HG03469 (cell line): ENCODE measurements at regions not wholly inside any gene's neighbourhood (a gene's known extent, or its start where the extent isn't known, plus 50 kb on each side); places are given as distances from the start of the nearest gene placed in this dataset.
"Not testable (repeated sequence)": the region's sequence is repeated elsewhere in the genome, so short reads cannot be mapped to it uniquely, and the experiment has no call there.

Experiments used
- ATAC-seq: cut with Tn5 transposase; IDR thresholded peaks from one replicate; pipeline ENCODE4 v1.9.1; 2021; ENCODE audit warnings: mild to moderate bottlenecking, moderate library complexity, moderate number of reproducible peaks; ENCODE audit not compliant: unreplicated experiment

GRCh38 chr1:187689129-187689528, 860.4 kb downstream of the PLA2G4A start:
- ATAC-seq: no peak

GRCh38 chr1:187691439-187691838, 862.7 kb downstream of the PLA2G4A start:
- ATAC-seq: no peak

- ATAC-seq: no peak
These were observed 864.0 kb downstream of the PLA2G4A start for GRCh38 chr1:187692799-187693198.

GRCh38 chr1:187696073-187696472, 867.3 kb downstream of the PLA2G4A start:
- no peak for ATAC-seq

GRCh38 chr1:187703138-187704130, 874.7 kb downstream of the PLA2G4A start:
- ATAC-seq: not testable (repeated sequence)

- no peak for ATAC-seq
These were observed 885.7 kb downstream of the PLA2G4A start for GRCh38 chr1:187714470-187714869.

GRCh38 chr1:187715483-187715882, 886.7 kb downstream of the PLA2G4A start:
- ATAC-seq: no peak

- no peak for ATAC-seq
These were observed 887.4 kb downstream of the PLA2G4A start for GRCh38 chr1:187716160-187716559.

GRCh38 chr1:187718527-187718926, 889.8 kb downstream of the PLA2G4A start:
- no peak for ATAC-seq

- no peak for ATAC-seq
These were observed 892.5 kb downstream of the PLA2G4A start for GRCh38 chr1:187721216-187721615.

GRCh38 chr1:187725216-187725615, 896.5 kb downstream of the PLA2G4A start:
- ATAC-seq: no peak

- no peak for ATAC-seq
These were observed 904.5 kb downstream of the PLA2G4A start for GRCh38 chr1:187733232-187733631.

GRCh38 chr1:187734427-187734826, 905.7 kb downstream of the PLA2G4A start:
- no peak for ATAC-seq

GRCh38 chr1:187744665-187745064, 915.9 kb downstream of the PLA2G4A start:
- peak; percentile 97 for ATAC-seq

- no peak for ATAC-seq
These were observed 926.8 kb downstream of the PLA2G4A start for GRCh38 chr1:187755536-187755935.

- ATAC-seq: not testable (repeated sequence)
These were observed 927.9 kb downstream of the PLA2G4A start for GRCh38 chr1:187756684-187757083.

GRCh38 chr1:187759825-187760333, 931.1 kb downstream of the PLA2G4A start:
- no peak for ATAC-seq

- no peak for ATAC-seq
These were observed 933.4 kb downstream of the PLA2G4A start for GRCh38 chr1:187762118-187762517.

GRCh38 chr1:187763465-187763864, 934.7 kb downstream of the PLA2G4A start:
- no peak for ATAC-seq

- ATAC-seq: no peak
These were observed 935.2 kb downstream of the PLA2G4A start for GRCh38 chr1:187763976-187764375.

GRCh38 chr1:187771396-187771795, 942.6 kb downstream of the PLA2G4A start:
- no peak for ATAC-seq

- ATAC-seq: no peak
These were observed 944.4 kb downstream of the PLA2G4A start for GRCh38 chr1:187773168-187773567.
